SK-N-SH (cell line): ENCODE measurements at regions not wholly inside any gene's neighbourhood (a gene's known extent, or its start where the extent isn't known, plus 50 kb on each side); places are given as distances from the start of the nearest gene placed in this dataset.
"Not testable (repeated sequence)": the region's sequence is repeated elsewhere in the genome, so short reads cannot be mapped to it uniquely, and the experiment has no call there.

ENCODE experiments used
- CTCF ChIA-PET: fragments of 300-600, 350-600 bp; formaldehyde crosslinking; extraction: SDS; loops from one replicate; lab custom pipeline; 2021; lab: Yijun Ruan, JAX
- POLR2A ChIA-PET: fragments of 350-600 bp; sonication (Branson Sonifier 250); formaldehyde crosslinking; extraction: SDS; loops from one replicate; lab custom pipeline; 2020; ENCODE audit warnings: antibody characterized with exemption, inconsistent platforms; lab: Yijun Ruan, JAX
- DNase-seq: peaks from one replicate; pipeline ENCODE4 v3.0.0; 2012
- H2AFZ ChIP-seq: fragments of 200-600 bp; sonication (generic); 2 replicates; pipeline ENCODE4 v1.8.1; 2016; ENCODE audit warnings: antibody characterized with exemption, mild to moderate bottlenecking, low read depth
- H3F3A ChIP-seq: fragments of 200-600 bp; sonication (generic); replicated peaks from 2 replicates; pipeline ENCODE3; 2016; ENCODE audit warnings: antibody characterized with exemption, mild to moderate bottlenecking; ENCODE audit not compliant: insufficient read depth
- H3K27ac ChIP-seq, 2 experiments: fragments of 200-500 bp in 1 of 2; fragments of 200-600 bp in 1 of 2; sonication (Bioruptor generic) in 1 of 2; sonication (generic), shearing (Covaris generic) in 1 of 2; 2 replicates each; pipeline versions ENCODE4 v1.5.1 to v1.6.1; 2014 to 2016; ENCODE audit warnings: low read depth in 2 of 2, inconsistent platforms in 1 of 2, low read length in 1 of 2, mild to moderate bottlenecking in 1 of 2, mixed read lengths in 1 of 2
- H3K27me3 ChIP-seq: fragments of 200-600 bp; sonication (generic), shearing (Covaris generic); 2 replicates; pipeline ENCODE4 v1.6.1; 2016; ENCODE audit warnings: mixed run types; ENCODE audit not compliant: insufficient read depth
- H3K36me3 ChIP-seq, 2 experiments: fragments of 200-500 bp in 1 of 2; fragments of 200-600 bp in 1 of 2; sonication (Bioruptor generic) in 1 of 2; sonication (generic) in 1 of 2; replicated peaks in 1 of 2; 2 replicates each; pipeline versions ENCODE3 to v1.5.1; 2014 to 2016; ENCODE audit warnings: low read length in 1 of 2, mild to moderate bottlenecking in 1 of 2; ENCODE audit not compliant: insufficient read depth in 2 of 2, control insufficient read depth in 1 of 2
- H3K4me1 ChIP-seq, 2 experiments: fragments of 200-500 bp in 1 of 2; fragments of 200-600 bp in 1 of 2; sonication (Bioruptor generic) in 1 of 2; sonication (generic), shearing (Covaris generic) in 1 of 2; 2 replicates each; pipeline versions ENCODE4 v1.5.1 to v1.6.1; 2014 to 2016; ENCODE audit warnings: low read depth in 1 of 2, low read length in 1 of 2, mixed run types in 1 of 2; ENCODE audit not compliant: insufficient read depth in 2 of 2, control insufficient read depth in 1 of 2
- H3K4me2 ChIP-seq: fragments of 200-600 bp; sonication (generic), shearing (Covaris generic); 2 replicates; pipeline ENCODE4 v1.6.1; 2017; ENCODE audit warnings: mixed run types
- H3K4me3 ChIP-seq, 2 experiments: fragments of 200-500 bp in 1 of 2; fragments of 200-600 bp in 1 of 2; sonication (Bioruptor generic) in 1 of 2; sonication (generic), shearing (Covaris generic) in 1 of 2; 2 replicates each; pipeline versions ENCODE4 v1.5.1 to v1.8.1; 2014 to 2016; ENCODE audit warnings: low read depth in 2 of 2, inconsistent platforms in 1 of 2, low read length in 1 of 2, mild to moderate bottlenecking in 1 of 2, mixed read lengths in 1 of 2, moderate library complexity in 1 of 2
- H3K79me2 ChIP-seq: fragments of 200-600 bp; sonication (generic); 2 replicates; pipeline ENCODE4 v1.8.1; 2017; ENCODE audit warnings: mild to moderate bottlenecking; ENCODE audit not compliant: insufficient read depth
- H3K9ac ChIP-seq: fragments of 200-600 bp; sonication (generic); 2 replicates; pipeline ENCODE4 v1.6.1; 2017; ENCODE audit warnings: mixed run types
- H3K9me2 ChIP-seq: fragments of 200-600 bp; sonication (generic); 2 replicates; pipeline ENCODE4 v1.6.1; 2017; ENCODE audit warnings: mixed run types
- H3K9me3 ChIP-seq: fragments of 200-600 bp; sonication (generic); 2 replicates; pipeline ENCODE4 v1.6.1; 2017; ENCODE audit warnings: mixed run types, mild to moderate bottlenecking, moderate library complexity
- H4K20me1 ChIP-seq: fragments of 200-600 bp; sonication (generic); 2 replicates; pipeline ENCODE4 v1.6.1; 2017; ENCODE audit warnings: mild to moderate bottlenecking, mixed run types; ENCODE audit not compliant: insufficient read depth
- WGBS: methylation state at CpG from one replicate; pipeline ENCODE4 v1.1.6; 2017; ENCODE audit warnings: low lambda C conversion rate; 5-methylcytosine and 5-hydroxymethylcytosine counted together

GRCh38 chr2:87639801-87640440 lies 108.0 kb upstream of the PLGLB2 start:
- H3K36me3 ChIP-seq, H3K27me3 ChIP-seq, CTCF ChIA-PET, H3K27ac ChIP-seq, H3K79me2 ChIP-seq, POLR2A ChIA-PET, H3K9me3 ChIP-seq, H4K20me1 ChIP-seq, H3K9ac ChIP-seq, H3K9me2 ChIP-seq, H3F3A ChIP-seq, H3K4me1 ChIP-seq, H2AFZ ChIP-seq, H3K4me3 ChIP-seq, H3K4me2 ChIP-seq, DNase-seq: not testable (repeated sequence)
- WGBS: 97% methylated on average over 5 of the region's 15 CpGs

GRCh38 chr2:87640961-87641563 lies 106.8 kb upstream of the PLGLB2 start:
- H2AFZ ChIP-seq, POLR2A ChIA-PET, H3K4me2 ChIP-seq, H3K9me3 ChIP-seq, H3F3A ChIP-seq, H3K9me2 ChIP-seq, H3K79me2 ChIP-seq, DNase-seq, CTCF ChIA-PET, H3K36me3 ChIP-seq, H4K20me1 ChIP-seq, H3K4me1 ChIP-seq, H3K27me3 ChIP-seq, H3K4me3 ChIP-seq, H3K9ac ChIP-seq, H3K27ac ChIP-seq: not testable (repeated sequence)
- WGBS: 93% methylated on average over 3 of the region's 4 CpGs

GRCh38 chr2:87643165-87643564 lies 104.7 kb upstream of the PLGLB2 start:
- DNase-seq, H3K9ac ChIP-seq, H3K9me2 ChIP-seq, H3K4me3 ChIP-seq, H3K27ac ChIP-seq, H3K27me3 ChIP-seq, H3F3A ChIP-seq, H2AFZ ChIP-seq, H3K36me3 ChIP-seq, H3K4me2 ChIP-seq, H3K4me1 ChIP-seq, H3K9me3 ChIP-seq, CTCF ChIA-PET, H3K79me2 ChIP-seq, POLR2A ChIA-PET, H4K20me1 ChIP-seq: not testable (repeated sequence)
- 93% methylated on average over 3 of the region's 4 CpGs for WGBS

- H3K27ac ChIP-seq: peak overlapping the region in 1 of 2 experiments; percentile 43; a peak in 2 of 4 replicates
- H3K9ac ChIP-seq, POLR2A ChIA-PET, H4K20me1 ChIP-seq, H3K27me3 ChIP-seq, H3K4me3 ChIP-seq, H2AFZ ChIP-seq, H3K9me2 ChIP-seq, H3K4me1 ChIP-seq, H3K36me3 ChIP-seq, H3K9me3 ChIP-seq, H3K79me2 ChIP-seq, H3F3A ChIP-seq, CTCF ChIA-PET, H3K4me2 ChIP-seq, DNase-seq: not testable (repeated sequence)
- 39% methylated on average over 3 of the region's 5 CpGs for WGBS
Observed at GRCh38 chr2:87647737-87648498, 100.0 kb upstream of the PLGLB2 start.

GRCh38 chr2:87648815-87649214 lies 99.1 kb upstream of the PLGLB2 start:
- H3K4me1 ChIP-seq, H3F3A ChIP-seq, H2AFZ ChIP-seq, CTCF ChIA-PET, H3K4me2 ChIP-seq, H3K9ac ChIP-seq, H3K9me2 ChIP-seq, H3K79me2 ChIP-seq, POLR2A ChIA-PET, H3K27ac ChIP-seq, H4K20me1 ChIP-seq, H3K27me3 ChIP-seq, DNase-seq, H3K9me3 ChIP-seq, H3K4me3 ChIP-seq, H3K36me3 ChIP-seq: not testable (repeated sequence)
- no CpG with 5 or more reads among the region's 3 CpGs for WGBS

- H3F3A ChIP-seq, POLR2A ChIA-PET, H3K27ac ChIP-seq: not testable (repeated sequence)
Observed at GRCh38 chr2:87649871-87650270, 98.0 kb upstream of the PLGLB2 start.

More at GRCh38 chr2:87649871-87650270, 98.0 kb upstream of the PLGLB2 start:
- H3K9me3 ChIP-seq, CTCF ChIA-PET, H3K9ac ChIP-seq, H3K36me3 ChIP-seq, DNase-seq, H3K4me1 ChIP-seq, H4K20me1 ChIP-seq, H3K9me2 ChIP-seq, H3K79me2 ChIP-seq, H3K4me3 ChIP-seq, H3K4me2 ChIP-seq, H2AFZ ChIP-seq, H3K27me3 ChIP-seq: not testable (repeated sequence)
- WGBS: 93% methylated on average over 3 of the region's 3 CpGs
